ENCODE measurements at regions not wholly inside any gene's neighbourhood (a gene's known extent, or its start where the extent isn't known, plus 50 kb on each side); places are given as distances from the start of the nearest gene placed in this dataset.
"Not testable (repeated sequence)": the region's sequence is repeated elsewhere in the genome, so short reads cannot be mapped to it uniquely, and the experiment has no call there.

DNA sequence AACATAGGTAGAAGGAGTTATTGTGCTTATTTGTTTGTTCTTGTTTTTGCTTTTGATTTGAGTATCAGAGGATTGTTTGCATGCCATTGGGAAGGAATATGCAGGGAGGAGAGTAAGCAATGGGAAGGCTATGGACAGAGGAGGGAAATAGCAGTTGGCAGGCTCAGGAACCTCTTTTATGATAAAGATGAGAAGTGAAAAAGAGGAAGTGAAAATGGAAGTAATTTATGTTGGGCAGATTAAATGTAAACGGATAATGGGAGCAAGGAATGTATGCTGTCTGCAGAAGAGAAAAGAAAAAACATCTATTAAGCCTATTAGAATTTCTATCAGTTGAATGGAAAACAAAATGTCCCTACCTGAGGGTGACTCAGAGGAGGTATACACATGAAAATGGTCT is 90.1 kb upstream of the NPSR1 start:
- H3K27me3 Mint-ChIP-seq (ENCODE audit: unreplicated experiment) = no peaks in the 10 kb centered on the region
- no peaks in the 10 kb centered on the region for H3K4me1 Mint-ChIP-seq (ENCODE audit: unreplicated experiment)
- no peak overlapping the region for H3K4me3 Mint-ChIP-seq (ENCODE audit: unreplicated experiment)
- TF ChIP-seq, protein P1, sequence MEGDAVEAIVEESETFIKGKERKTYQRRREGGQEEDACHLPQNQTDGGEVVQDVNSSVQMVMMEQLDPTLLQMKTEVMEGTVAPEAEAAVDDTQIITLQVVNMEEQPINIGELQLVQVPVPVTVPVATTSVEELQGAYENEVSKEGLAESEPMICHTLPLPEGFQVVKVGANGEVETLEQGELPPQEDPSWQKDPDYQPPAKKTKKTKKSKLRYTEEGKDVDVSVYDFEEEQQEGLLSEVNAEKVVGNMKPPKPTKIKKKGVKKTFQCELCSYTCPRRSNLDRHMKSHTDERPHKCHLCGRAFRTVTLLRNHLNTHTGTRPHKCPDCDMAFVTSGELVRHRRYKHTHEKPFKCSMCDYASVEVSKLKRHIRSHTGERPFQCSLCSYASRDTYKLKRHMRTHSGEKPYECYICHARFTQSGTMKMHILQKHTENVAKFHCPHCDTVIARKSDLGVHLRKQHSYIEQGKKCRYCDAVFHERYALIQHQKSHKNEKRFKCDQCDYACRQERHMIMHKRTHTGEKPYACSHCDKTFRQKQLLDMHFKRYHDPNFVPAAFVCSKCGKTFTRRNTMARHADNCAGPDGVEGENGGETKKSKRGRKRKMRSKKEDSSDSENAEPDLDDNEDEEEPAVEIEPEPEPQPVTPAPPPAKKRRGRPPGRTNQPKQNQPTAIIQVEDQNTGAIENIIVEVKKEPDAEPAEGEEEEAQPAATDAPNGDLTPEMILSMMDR (IDR thresholded peaks at IDR 0.05) = no peak
- H3K9me3 Mint-ChIP-seq (ENCODE audit: unreplicated experiment) = no peaks in the 10 kb centered on the region
- H3K27ac Mint-ChIP-seq (ENCODE audit: unreplicated experiment) = no peak overlapping the region
- no peaks in the 10 kb centered on the region for H3K36me3 Mint-ChIP-seq (ENCODE audit: unreplicated experiment)
- DNase-seq (ENCODE audit: extremely low spot score, unreplicated experiment) = no peak

DNA sequence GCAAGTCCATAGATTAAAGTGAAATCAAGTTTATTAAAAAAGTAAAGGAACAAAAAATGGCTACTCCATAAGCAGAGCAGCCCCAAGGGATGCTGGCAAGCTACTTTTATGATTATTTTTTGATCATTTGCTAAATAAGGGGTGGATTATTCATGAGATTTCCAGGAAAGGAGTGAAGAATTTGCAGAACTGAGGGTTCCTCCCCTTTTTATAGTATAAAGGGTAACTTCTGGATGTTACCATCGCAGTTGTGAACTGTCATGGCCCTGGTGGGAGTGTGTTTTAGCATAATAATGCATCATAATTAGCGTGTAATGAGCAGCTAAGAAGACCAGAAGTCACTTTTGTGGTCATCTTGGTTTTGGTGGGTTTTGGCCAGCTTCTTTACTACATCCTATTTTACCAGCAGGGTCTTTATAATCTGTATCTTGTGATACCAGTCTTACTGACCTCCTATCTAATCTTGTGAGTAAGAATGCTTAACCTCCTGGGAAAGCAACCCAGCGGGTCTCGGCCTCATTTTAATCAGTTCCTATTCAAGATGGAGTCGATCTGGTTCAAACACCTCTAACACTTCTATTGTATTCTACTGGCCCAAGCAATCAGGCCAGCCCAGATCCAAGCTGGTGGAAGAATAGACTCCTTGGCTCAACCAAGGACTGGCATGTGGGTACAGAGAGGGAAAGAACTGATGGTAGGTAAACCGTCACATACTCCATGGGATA is 87.9 kb upstream of the NPSR1 start:
- no peaks in the 10 kb centered on the region for H3K27me3 Mint-ChIP-seq (ENCODE audit: unreplicated experiment)
- no peaks in the 10 kb centered on the region for H3K36me3 Mint-ChIP-seq (ENCODE audit: unreplicated experiment)
- no peak for DNase-seq (ENCODE audit: extremely low spot score, unreplicated experiment)
- H3K4me3 Mint-ChIP-seq (ENCODE audit: unreplicated experiment) = no peak overlapping the region
- no peak overlapping the region for H3K27ac Mint-ChIP-seq (ENCODE audit: unreplicated experiment)
- peaks cover 7% of the 10 kb centered on the region for H3K9me3 Mint-ChIP-seq (ENCODE audit: unreplicated experiment)
- TF ChIP-seq, protein P1 (IDR thresholded peaks at IDR 0.05) = no peak
- no peaks in the 10 kb centered on the region for H3K4me1 Mint-ChIP-seq (ENCODE audit: unreplicated experiment)

DNA sequence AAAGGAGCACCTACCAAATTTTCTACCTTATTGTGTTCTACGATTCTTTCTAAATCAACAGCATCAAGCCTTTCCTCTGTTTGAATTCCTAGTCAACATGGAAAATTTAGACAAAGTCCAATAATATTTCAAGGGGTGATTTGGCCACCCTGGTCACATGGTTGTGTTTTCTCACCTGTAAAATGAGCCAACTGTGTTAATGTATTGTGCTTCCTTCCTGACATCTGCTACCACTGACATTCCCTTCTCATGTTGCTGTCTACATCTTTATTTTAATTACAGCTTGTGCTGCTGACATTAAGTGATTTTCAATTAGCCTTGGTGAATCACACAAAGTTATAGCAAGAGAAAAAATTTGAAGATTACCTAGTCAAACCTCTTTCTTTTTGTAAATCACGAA is 83.0 kb upstream of the NPSR1 start:
- Mint-ChIP-seq H3K36me3 (ENCODE audit: unreplicated experiment) (no peaks in the 10 kb centered on the region), H3K4me3 (ENCODE audit: unreplicated experiment) (no peak overlapping the region), H3K27me3 (ENCODE audit: unreplicated experiment) (no peaks in the 10 kb centered on the region), H3K4me1 (ENCODE audit: unreplicated experiment) (no peaks in the 10 kb centered on the region), H3K27ac (ENCODE audit: unreplicated experiment) (no peak overlapping the region), H3K9me3 (ENCODE audit: unreplicated experiment) (peaks cover 15% of the 10 kb centered on the region)
- TF ChIP-seq, protein P1 (IDR thresholded peaks at IDR 0.05) = no peak
- no peak for DNase-seq (ENCODE audit: extremely low spot score, unreplicated experiment)

DNA sequence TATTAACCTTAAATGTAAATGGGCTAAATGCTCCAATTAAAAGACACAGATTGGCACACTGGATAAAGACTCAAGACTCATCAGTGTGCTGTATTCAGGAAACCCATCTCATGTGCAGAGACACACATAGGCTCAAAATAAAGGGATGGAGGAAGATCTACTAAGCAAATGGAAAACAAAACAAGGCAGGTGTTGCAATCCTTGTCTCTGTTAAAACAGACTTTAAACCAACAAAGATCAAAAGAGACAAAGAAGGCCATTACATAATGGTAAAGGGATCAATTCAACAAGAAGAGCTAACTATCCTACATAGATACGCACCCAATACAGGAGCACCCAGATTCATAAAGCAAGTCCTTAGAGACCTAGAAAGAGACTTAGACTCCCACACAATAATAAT is 80.1 kb upstream of the NPSR1 start:
- H3K4me1 Mint-ChIP-seq (ENCODE audit: unreplicated experiment); H3K4me3 Mint-ChIP-seq (ENCODE audit: unreplicated experiment); H3K36me3 Mint-ChIP-seq (ENCODE audit: unreplicated experiment); DNase-seq (ENCODE audit: extremely low spot score, unreplicated experiment); H3K27me3 Mint-ChIP-seq (ENCODE audit: unreplicated experiment); H3K27ac Mint-ChIP-seq (ENCODE audit: unreplicated experiment): not testable (repeated sequence)
- H3K9me3 Mint-ChIP-seq (ENCODE audit: unreplicated experiment) = peaks cover 22% of the 10 kb centered on the region

DNA sequence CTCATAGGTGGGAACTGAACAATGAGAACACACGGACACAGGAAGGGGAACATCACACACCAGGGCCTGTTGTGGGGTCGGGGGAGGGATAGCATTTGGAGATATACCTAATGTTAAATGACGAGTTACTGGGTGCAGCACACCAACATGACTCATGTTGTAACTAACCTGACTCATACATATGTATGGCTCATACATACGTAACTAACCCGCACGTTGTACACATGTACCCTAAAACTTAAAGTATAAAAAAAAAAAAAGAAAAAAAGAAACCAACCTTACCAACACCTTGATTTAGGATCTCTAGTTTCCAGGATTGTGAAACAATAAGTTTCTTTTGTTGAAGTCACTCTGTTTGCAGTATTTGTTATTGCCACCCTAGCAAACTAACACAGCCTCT is 76.3 kb upstream of the NPSR1 start:
- not testable (repeated sequence) for H3K27me3 Mint-ChIP-seq (ENCODE audit: unreplicated experiment); DNase-seq (ENCODE audit: extremely low spot score, unreplicated experiment); H3K4me1 Mint-ChIP-seq (ENCODE audit: unreplicated experiment); H3K4me3 Mint-ChIP-seq (ENCODE audit: unreplicated experiment); H3K36me3 Mint-ChIP-seq (ENCODE audit: unreplicated experiment); H3K27ac Mint-ChIP-seq (ENCODE audit: unreplicated experiment)
- H3K9me3 Mint-ChIP-seq (ENCODE audit: unreplicated experiment) = peaks cover 12% of the 10 kb centered on the region

DNA sequence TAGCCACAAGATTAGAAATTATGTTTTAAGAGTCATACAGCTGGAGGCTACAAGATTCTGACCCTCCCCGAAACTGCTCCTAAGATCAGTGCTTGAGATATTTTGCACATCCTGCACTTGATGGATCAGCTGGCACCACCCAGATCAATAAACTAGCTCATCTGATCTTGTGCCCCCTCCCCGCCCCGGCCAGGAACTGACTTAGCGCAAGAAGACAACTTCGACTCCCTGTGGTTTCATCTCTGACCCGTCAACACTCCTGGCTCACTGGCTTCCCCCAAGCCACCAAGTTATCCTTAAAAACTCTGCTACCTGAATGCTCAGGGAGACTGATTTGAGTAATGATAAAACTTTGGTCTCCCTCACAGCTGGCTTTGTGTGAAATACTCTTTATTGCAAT is 73.5 kb upstream of the NPSR1 start:
- Mint-ChIP-seq H3K9me3 (ENCODE audit: unreplicated experiment) (peaks cover 10% of the 10 kb centered on the region), H3K4me1 (ENCODE audit: unreplicated experiment) (no peaks in the 10 kb centered on the region), H3K36me3 (ENCODE audit: unreplicated experiment) (no peaks in the 10 kb centered on the region), H3K4me3 (ENCODE audit: unreplicated experiment) (no peak overlapping the region), H3K27me3 (ENCODE audit: unreplicated experiment) (no peaks in the 10 kb centered on the region), H3K27ac (ENCODE audit: unreplicated experiment) (no peak overlapping the region)
- no peak for DNase-seq (ENCODE audit: extremely low spot score, unreplicated experiment)
- TF ChIP-seq, protein P1 (IDR thresholded peaks at IDR 0.05) = no peak
